ENCODE measurements at regions not wholly inside any gene's neighbourhood (a gene's known extent, or its start where the extent isn't known, plus 50 kb on each side); places are given as distances from the start of the nearest gene placed in this dataset.

DNA sequence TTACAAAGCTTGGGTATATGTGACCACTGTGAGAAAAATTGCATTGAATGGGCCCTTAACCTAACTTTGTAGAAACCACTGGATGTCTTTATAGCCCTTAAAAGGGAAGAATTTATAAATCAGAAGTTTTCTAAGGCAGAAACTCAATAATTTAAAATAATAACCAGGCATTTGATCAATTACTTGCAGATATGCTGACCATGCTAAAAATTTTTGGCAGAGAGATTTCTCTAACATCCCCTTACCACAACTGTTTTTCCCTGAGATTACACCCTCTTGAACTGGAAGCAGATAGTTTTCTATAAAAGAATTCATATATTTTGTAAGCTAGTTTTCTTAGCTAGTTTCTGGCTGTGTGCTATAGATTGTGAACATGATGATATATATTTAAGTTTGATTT is 428.3 kb downstream of the KIF4B start:
- Mint-ChIP-seq H3K36me3 (ENCODE audit: low read depth) (no peaks in the 10 kb centered on the region), H3K27ac (no peak overlapping the region), H3K4me1 (no peaks in the 10 kb centered on the region), H3K9me3 (ENCODE audit: low read depth) (peaks cover 5% of the 10 kb centered on the region), H3K4me3 (no peak overlapping the region), H3K27me3 (no peaks in the 10 kb centered on the region)
- ChIA-PET CTCF (interaction anchor here (0.8 kb wide), 1 partner anchor 19 kb away, joined by 3 read pairs; no protein-coding TSS in a partner anchor), POLR2A (no interaction called here)
- intact Hi-C loops (cut with DNase I, micrococcal nuclease): no loop called here
- ATAC-seq (no peak), DNase-seq (no peak)

DNA sequence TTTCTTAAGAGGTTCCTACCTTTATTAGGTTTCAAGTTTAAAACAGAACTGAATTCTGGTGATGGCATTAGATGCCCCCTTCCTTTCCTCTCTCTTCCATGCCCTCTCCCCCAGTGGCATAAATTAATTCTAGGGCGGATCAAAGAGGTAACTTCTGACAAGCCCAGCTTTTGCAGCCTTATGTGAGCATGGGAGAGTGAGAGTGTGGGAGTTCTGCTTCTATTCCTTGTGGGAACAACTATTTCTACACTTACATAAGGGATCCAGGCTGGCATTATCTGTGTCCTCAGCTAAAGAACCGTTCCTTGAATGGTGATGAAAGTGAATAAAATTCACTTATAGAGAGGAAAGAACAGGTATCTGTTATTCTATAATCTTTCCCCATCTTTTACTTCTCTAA is 437.6 kb downstream of the KIF4B start:
- no peaks in the 10 kb centered on the region for H3K27me3 Mint-ChIP-seq
- H3K4me1 Mint-ChIP-seq: no peaks in the 10 kb centered on the region
- no peak for ATAC-seq
- no peaks in the 10 kb centered on the region for H3K36me3 Mint-ChIP-seq (ENCODE audit: low read depth)
- peaks cover 5% of the 10 kb centered on the region for H3K9me3 Mint-ChIP-seq (ENCODE audit: low read depth)
- POLR2A ChIA-PET: no interaction called here
- no peak overlapping the region for H3K4me3 Mint-ChIP-seq
- CTCF ChIA-PET: no interaction called here
- H3K27ac Mint-ChIP-seq: no peak overlapping the region
- DNase-seq: no peak
- intact Hi-C loops (cut with DNase I, micrococcal nuclease): no loop called here

DNA sequence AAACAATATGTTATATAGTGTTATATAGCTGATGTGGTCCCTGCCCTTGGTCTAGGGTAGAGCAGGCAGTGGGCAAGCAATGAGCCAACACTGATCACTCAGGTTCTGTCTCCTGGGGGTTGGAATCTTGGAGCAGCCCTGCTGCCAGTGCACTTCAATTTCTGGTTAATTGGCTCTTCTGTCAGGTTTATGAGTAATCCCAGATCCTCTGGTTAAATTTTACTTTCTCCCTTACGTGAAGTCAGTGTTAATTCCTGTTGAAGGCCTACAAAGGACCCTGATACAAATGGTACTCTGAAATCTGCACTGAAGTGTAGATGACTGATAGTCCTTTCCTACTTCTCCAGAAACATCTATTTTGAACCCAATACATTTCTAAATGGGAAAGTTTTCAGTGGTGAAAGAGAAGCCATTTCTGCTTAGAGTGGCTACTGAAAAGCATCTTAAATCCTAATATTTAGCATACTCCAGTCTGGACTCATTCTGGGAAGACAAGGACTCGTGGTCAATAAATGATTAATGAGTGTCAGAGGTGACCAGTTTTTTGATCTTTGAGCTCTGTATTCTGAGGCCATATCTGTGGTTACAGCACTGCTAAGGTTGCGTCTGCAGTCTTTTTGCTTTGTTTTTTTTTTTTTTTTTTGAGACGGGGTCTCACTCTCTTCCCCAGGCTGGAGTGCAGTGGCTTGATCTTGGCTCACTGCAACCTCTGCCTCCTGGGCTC is 442.4 kb downstream of the KIF4B start:
- POLR2A ChIA-PET: no interaction called here
- no peaks in the 10 kb centered on the region for H3K36me3 Mint-ChIP-seq (ENCODE audit: low read depth)
- H3K27ac Mint-ChIP-seq: no peak overlapping the region

DNA sequence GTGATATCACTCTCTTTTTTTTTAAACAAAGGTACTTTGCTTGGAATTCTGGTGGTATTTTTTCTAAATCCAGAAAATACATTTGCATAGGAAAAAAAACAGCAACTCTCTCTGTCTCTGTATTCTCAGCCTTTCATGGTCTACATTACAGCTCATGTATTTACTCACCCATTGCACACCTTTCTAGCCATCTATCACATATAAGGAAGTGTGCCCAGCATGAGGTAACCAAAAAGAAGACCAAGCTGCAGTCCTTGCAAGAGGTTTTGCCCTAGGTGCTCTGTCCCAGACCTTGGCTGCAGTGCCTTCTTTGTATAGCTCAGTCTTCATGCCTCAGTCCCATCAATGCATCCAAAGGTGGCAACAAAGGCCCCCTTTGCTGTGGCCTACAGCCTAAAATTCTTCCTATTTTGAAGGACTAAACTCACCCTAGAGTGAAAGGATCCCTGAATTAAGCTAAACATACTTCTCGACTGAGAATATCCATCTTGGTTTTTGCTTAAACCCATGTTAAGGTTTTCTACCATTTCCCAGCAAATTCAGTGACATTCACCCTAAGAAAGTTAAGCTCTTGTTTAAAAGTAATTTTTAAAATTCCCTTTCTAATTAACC is 446.4 kb downstream of the KIF4B start:
- no peak overlapping the region for H3K27ac Mint-ChIP-seq
- ATAC-seq: no peak
- ChIA-PET CTCF (no interaction called here), POLR2A (no interaction called here)
- H3K36me3 Mint-ChIP-seq (ENCODE audit: low read depth): no peaks in the 10 kb centered on the region
- intact Hi-C loops (cut with DNase I, micrococcal nuclease): no loop called here
- no peak for DNase-seq
- peaks cover 2% of the 10 kb centered on the region for H3K27me3 Mint-ChIP-seq
- no peaks in the 10 kb centered on the region for H3K4me1 Mint-ChIP-seq
- peaks cover 2% of the 10 kb centered on the region for H3K9me3 Mint-ChIP-seq (ENCODE audit: low read depth)
- no peak overlapping the region for H3K4me3 Mint-ChIP-seq

More for the DNA sequence above, 442.4 kb downstream of the KIF4B start:
- Mint-ChIP-seq H3K27me3 (peaks cover 2% of the 10 kb centered on the region), H3K9me3 (ENCODE audit: low read depth) (peaks cover 2% of the 10 kb centered on the region), H3K4me3 (no peak overlapping the region), H3K4me1 (no peaks in the 10 kb centered on the region)
- intact Hi-C loops (cut with DNase I, micrococcal nuclease): no loop called here
- CTCF ChIA-PET: no interaction called here
- DNase-seq: no peak
- ATAC-seq: no peak

DNA sequence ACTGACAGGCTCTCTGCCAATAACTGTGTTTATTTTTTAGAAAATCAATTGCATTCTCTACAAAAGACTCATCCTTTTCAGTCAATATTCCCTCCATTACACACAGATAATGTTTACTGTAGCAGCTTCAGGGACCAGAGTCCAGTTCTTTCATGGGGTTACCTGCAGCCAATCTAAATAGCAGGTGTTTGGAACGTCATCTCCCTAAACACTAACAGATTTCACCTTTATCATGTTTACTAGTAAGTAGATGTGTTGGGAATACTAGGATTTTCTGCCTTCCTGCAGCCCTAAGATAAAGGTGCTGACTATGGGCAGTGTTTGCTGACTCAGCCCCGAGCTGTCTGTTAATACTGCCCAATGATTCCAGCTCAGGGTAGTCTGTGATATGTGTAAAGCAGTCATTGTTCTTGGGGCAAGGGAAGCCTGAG is 447.0 kb downstream of the KIF4B start:
- H3K4me1 Mint-ChIP-seq: no peaks in the 10 kb centered on the region
- H3K27ac Mint-ChIP-seq: no peak overlapping the region
- H3K9me3 Mint-ChIP-seq (ENCODE audit: low read depth): peaks cover 2% of the 10 kb centered on the region
- H3K36me3 Mint-ChIP-seq (ENCODE audit: low read depth): no peaks in the 10 kb centered on the region
- intact Hi-C loops (cut with DNase I, micrococcal nuclease): no loop called here
- H3K4me3 Mint-ChIP-seq: no peak overlapping the region
- ChIA-PET POLR2A (no interaction called here), CTCF (no interaction called here)
- H3K27me3 Mint-ChIP-seq: peaks cover 2% of the 10 kb centered on the region
- ATAC-seq: no peak
- no peak for DNase-seq

DNA sequence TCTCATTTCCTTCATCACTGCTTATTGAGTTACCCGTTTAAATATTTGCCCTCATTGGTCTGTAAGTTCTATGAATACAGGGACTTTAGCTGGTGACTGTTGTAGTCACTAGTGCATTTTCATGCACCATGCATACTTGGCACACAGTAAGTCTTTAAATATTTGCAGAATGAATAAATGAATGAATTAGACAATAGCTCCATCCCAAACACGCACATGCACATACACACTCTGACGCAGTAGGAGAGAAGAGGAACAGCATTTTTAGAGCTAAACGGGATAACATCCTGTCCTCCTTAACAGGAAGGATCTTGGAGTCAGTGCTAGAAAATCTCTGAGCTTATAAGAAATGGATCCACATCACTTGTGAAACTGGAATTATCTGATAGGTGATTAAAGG is 447.7 kb downstream of the KIF4B start:
- no peak overlapping the region for H3K27ac Mint-ChIP-seq
- peaks cover 2% of the 10 kb centered on the region for H3K9me3 Mint-ChIP-seq (ENCODE audit: low read depth)
- DNase-seq: no peak
- H3K27me3 Mint-ChIP-seq: peaks cover 2% of the 10 kb centered on the region
- CTCF ChIA-PET: no interaction called here
- H3K36me3 Mint-ChIP-seq (ENCODE audit: low read depth): no peaks in the 10 kb centered on the region
- POLR2A ChIA-PET: no interaction called here
- intact Hi-C loops (cut with DNase I, micrococcal nuclease): no loop called here
- ATAC-seq: no peak
- H3K4me1 Mint-ChIP-seq: no peaks in the 10 kb centered on the region
- no peak overlapping the region for H3K4me3 Mint-ChIP-seq

DNA sequence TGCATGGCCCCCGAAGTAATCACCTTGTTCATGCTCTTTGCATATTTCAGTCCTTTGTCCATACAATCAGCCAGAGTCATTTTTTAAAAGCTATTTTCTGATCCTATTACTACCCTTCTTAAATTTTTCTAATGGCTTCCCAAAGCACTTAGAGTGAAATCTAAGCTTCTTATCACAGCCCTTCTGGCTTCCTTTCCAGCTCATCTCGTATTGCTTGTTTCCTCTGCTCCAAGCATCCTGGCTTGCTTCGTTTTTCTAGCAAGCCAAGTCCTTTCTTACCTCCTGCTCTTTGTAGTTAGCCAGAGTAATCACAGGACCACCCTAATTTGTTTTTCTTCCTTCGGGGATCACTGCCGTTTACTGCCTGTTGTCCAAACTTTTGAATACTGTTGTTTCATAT is 453.3 kb downstream of the KIF4B start:
- ATAC-seq: no peak
- POLR2A ChIA-PET: no interaction called here
- no peaks in the 10 kb centered on the region for H3K9me3 Mint-ChIP-seq (ENCODE audit: low read depth)
- DNase-seq: no peak
- intact Hi-C loops (cut with DNase I, micrococcal nuclease): no loop called here
- H3K4me3 Mint-ChIP-seq: no peak overlapping the region
- CTCF ChIA-PET: no interaction called here
- H3K36me3 Mint-ChIP-seq (ENCODE audit: low read depth): no peaks in the 10 kb centered on the region
- H3K27me3 Mint-ChIP-seq: peaks cover 4% of the 10 kb centered on the region
- no peak overlapping the region for H3K27ac Mint-ChIP-seq
- no peaks in the 10 kb centered on the region for H3K4me1 Mint-ChIP-seq

DNA sequence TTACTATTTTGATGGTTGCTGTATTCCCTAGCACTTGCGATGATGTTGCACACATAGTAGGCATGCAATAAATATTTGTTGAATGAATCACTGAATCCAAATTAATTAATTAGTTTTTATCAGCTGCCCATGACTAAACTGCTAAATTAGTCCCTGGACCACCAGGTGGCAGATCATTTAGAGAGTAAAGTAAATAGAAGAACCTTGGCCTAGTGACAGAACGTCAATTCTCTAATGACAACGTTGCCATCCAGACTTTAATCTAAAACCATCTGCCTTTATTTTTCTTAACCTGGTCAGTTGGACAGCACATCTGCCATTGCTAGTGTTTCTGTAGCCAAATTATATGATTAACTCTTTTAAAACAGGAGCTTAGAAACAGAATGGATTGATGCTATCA is 457.5 kb downstream of the KIF4B start:
- DNase-seq: no peak
- Mint-ChIP-seq H3K27ac (no peak overlapping the region), H3K36me3 (ENCODE audit: low read depth) (no peaks in the 10 kb centered on the region), H3K4me3 (no peak overlapping the region), H3K9me3 (ENCODE audit: low read depth) (no peaks in the 10 kb centered on the region), H3K4me1 (no peaks in the 10 kb centered on the region), H3K27me3 (peaks cover 4% of the 10 kb centered on the region)
- no peak for ATAC-seq
- intact Hi-C loops (cut with DNase I, micrococcal nuclease): no loop called here
- ChIA-PET POLR2A (no interaction called here), CTCF (no interaction called here)

DNA sequence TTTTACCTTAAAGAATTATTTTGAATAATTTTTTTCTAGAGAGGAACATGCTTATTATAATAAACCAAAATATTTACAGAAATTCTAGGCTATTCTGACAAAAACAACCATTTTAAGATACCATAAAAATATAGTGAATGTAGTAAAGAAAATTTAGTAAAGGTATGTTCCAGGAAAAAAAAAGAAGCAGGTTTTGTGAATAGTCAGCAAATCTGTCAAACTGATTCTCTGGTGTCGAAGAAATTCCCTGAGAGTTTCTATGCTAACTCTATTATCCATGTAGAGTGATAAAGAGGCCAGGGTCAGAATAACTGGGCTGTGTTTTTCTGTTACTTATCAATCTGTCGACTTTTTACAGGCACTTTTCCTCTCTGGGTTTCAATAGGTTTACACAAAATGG is 459.2 kb downstream of the KIF4B start:
- Mint-ChIP-seq H3K27me3 (no peaks in the 10 kb centered on the region), H3K27ac (no peak overlapping the region), H3K36me3 (ENCODE audit: low read depth) (no peaks in the 10 kb centered on the region), H3K4me3 (no peak overlapping the region), H3K4me1 (no peaks in the 10 kb centered on the region), H3K9me3 (ENCODE audit: low read depth) (no peaks in the 10 kb centered on the region)
- ChIA-PET POLR2A (no interaction called here), CTCF (interaction anchor here (1.3 kb wide), 1 partner anchor 11 kb away, joined by 4 read pairs; no protein-coding TSS in a partner anchor)
- intact Hi-C loops (cut with DNase I, micrococcal nuclease): no loop called here
- no peak for ATAC-seq
- DNase-seq: no peak

DNA sequence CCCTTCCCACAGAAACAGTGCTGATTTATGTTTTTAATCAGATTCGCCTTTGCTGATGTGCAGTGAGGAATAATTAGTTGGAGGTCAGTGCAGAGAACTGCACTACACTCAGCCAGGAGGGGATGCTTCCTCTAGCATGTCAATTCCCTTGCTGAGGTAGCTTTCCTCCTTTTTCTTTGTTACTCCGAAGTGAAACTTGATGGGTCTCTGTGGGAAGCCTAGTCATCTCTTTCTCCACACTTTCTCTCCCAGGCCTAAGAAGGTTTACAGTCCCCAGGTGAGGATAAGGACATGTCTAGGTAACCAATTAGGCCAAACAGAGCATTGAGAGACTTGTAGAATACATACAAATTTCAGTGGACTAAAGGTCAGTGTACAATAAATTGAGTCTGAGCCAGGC is 461.8 kb downstream of the KIF4B start:
- Mint-ChIP-seq H3K9me3 (ENCODE audit: low read depth) (no peaks in the 10 kb centered on the region), H3K36me3 (ENCODE audit: low read depth) (no peaks in the 10 kb centered on the region), H3K27ac (no peak overlapping the region), H3K4me1 (no peaks in the 10 kb centered on the region), H3K4me3 (no peak overlapping the region), H3K27me3 (no peaks in the 10 kb centered on the region)
- no peak for ATAC-seq
- CTCF ChIA-PET: no interaction called here
- POLR2A ChIA-PET: interaction anchor here (0.6 kb wide), 1 partner anchor 163 kb away, joined by 3 read pairs; no protein-coding TSS in a partner anchor
- intact Hi-C loops (cut with DNase I, micrococcal nuclease): no loop called here
- DNase-seq: no peak

DNA sequence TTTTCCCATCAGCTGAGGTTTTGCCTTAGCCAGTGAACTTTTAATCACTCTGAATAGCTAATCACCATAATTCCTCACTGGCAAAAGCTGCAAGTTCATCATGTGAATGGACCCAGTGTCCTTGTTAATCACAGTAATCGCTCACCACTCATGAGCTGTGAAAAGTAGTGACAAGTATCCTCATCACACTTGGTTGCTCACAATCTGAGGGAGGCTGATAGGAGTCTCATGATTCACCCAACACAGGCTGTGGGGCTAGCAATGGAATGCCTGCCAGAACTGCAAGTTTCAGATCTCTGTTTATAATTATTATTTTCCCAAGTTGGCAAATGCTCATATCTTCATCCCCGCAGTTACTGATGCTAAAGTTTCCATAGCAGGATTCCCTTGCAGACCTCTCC is 467.2 kb downstream of the KIF4B start:
- Mint-ChIP-seq H3K27ac (no peak overlapping the region), H3K4me3 (no peak overlapping the region), H3K27me3 (peaks cover 6% of the 10 kb centered on the region), H3K9me3 (ENCODE audit: low read depth) (no peaks in the 10 kb centered on the region), H3K36me3 (ENCODE audit: low read depth) (no peaks in the 10 kb centered on the region), H3K4me1 (no peaks in the 10 kb centered on the region)
- no peak for ATAC-seq
- ChIA-PET POLR2A (no interaction called here), CTCF (no interaction called here)
- intact Hi-C loops (cut with DNase I, micrococcal nuclease): no loop called here
- no peak for DNase-seq

DNA sequence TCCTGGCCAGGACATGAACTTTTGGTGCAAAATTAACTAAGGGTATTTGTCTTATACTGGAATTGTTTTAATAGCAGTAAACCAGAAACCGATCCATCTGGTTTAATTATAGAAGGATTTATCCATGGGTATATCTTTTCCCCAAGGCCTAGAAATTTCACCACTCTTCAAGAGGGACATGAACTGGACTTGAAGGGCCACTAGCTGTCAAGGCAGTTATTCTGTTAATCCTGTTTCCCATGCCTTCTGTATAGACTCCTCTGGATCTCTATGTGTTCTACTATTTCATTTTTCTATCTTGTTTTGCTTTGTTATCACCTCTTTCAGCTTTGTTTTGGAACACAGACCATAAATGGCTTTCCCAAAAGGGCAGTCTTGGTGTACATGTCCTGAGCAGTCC is 467.6 kb downstream of the KIF4B start:
- H3K9me3 Mint-ChIP-seq (ENCODE audit: low read depth): no peaks in the 10 kb centered on the region
- H3K27ac Mint-ChIP-seq: no peak overlapping the region
- peaks cover 6% of the 10 kb centered on the region for H3K27me3 Mint-ChIP-seq
- H3K4me1 Mint-ChIP-seq: no peaks in the 10 kb centered on the region
- intact Hi-C loops (cut with DNase I, micrococcal nuclease): no loop called here
- no peaks in the 10 kb centered on the region for H3K36me3 Mint-ChIP-seq (ENCODE audit: low read depth)
- ATAC-seq: no peak
- ChIA-PET POLR2A (no interaction called here), CTCF (no interaction called here)
- DNase-seq: no peak
- H3K4me3 Mint-ChIP-seq: no peak overlapping the region

Measured in activated CD4-positive, alpha-beta T cell treated with anti-CD3 and anti-CD28 coated beads for 36 hours (primary cell).